ENCODE measurements at regions not wholly inside any gene's neighbourhood (a gene's known extent, or its start where the extent isn't known, plus 50 kb on each side); places are given as distances from the start of the nearest gene placed in this dataset.

GRCh38 chr20:25142435-25142834 is 53.1 kb upstream of the ENTPD6 start (continued):
- TF ChIP-seq REST (IDR thresholded peaks at IDR 0.05; ENCODE audit: unreplicated experiment) (no peak), CREB1 (CRISPR knock-in tag; IDR thresholded peaks at IDR 0.05; ENCODE audit: low read depth) (no peak), ETS1 (IDR thresholded peaks at IDR 0.05) (no peak)

- Histone ChIP-seq H3K4me3 (no peak overlapping the region), H3K9me2 (ENCODE audit: insufficient read depth) (no peaks in the 10 kb centered on the region), H3F3A (replicated peaks; ENCODE audit: low read depth) (peaks cover 7% of the 10 kb centered on the region; the same call in 1 of the 2 replicates), H3K27me3 (ENCODE audit: insufficient read depth) (peaks cover 30% of the 10 kb centered on the region), H3K27ac (ENCODE audit: low read depth) (no peak overlapping the region), H3K36me3 (ENCODE audit: insufficient read depth) (no peaks in the 10 kb centered on the region), H2AFZ (no peak overlapping the region), H3K4me2 (no peak overlapping the region), H3K79me2 (replicated peaks; ENCODE audit: insufficient read depth) (no peaks in the 10 kb centered on the region), H3K4me1 (ENCODE audit: insufficient read depth) (no peaks in the 10 kb centered on the region), H4K20me1 (replicated peaks; ENCODE audit: insufficient read depth) (no peaks in the 10 kb centered on the region)
- TF ChIP-seq CTCF (conservative IDR thresholded peaks at IDR 0.05; ENCODE audit: low read depth in 2 of 2) (no peak), ZNF114 (CRISPR knock-in tag; IDR thresholded peaks at IDR 0.05) (no peak), STAT1 (IDR thresholded peaks at IDR 0.05; ENCODE audit: unreplicated experiment) (no peak), NANOG (IDR thresholded peaks at IDR 0.05; ENCODE audit: borderline replicate concordance) (no peak), CREB1 (CRISPR knock-in tag; IDR thresholded peaks at IDR 0.05; ENCODE audit: low read depth) (no peak), EZH2phosphoT487 (IDR thresholded peaks at IDR 0.05; ENCODE audit: unreplicated experiment) (no peak)
- DNase-seq (ENCODE audit: low spot score) (no peak), ATAC-seq (no peak)
- Mint-ChIP-seq H3K9me3 (no peaks in the 10 kb centered on the region), H3K27me3 (ENCODE audit: insufficient read depth, low read depth, poor library complexity) (peaks cover 35% of the 10 kb centered on the region), H3K4me1 (peaks cover 4% of the 10 kb centered on the region; the same call in 2 of the 3 replicates), H3K27ac (no peak overlapping the region), H3K4me3 (no peak overlapping the region), H3K36me3 (ENCODE audit: low read depth) (no peaks in the 10 kb centered on the region)
These were observed 50.4 kb upstream of the ENTPD6 start for GRCh38 chr20:25145131-25145530.
